Osteocyte (in vitro differentiated cells): ENCODE measurements at regions not wholly inside any gene's neighbourhood (a gene's known extent, or its start where the extent isn't known, plus 50 kb on each side); places are given as distances from the start of the nearest gene placed in this dataset.

Source experiments
- DNase-seq: peaks from one replicate; pipeline ENCODE4 v3.0.0; 2021; ENCODE audit warnings: mixed read lengths; ENCODE audit not compliant: unreplicated experiment; ENCODE audit errors: extremely low spot score
- H3K27ac Mint-ChIP-seq: one replicate; pipeline ENCODE4 v1.8.0; 2021; ENCODE audit warnings: mild to moderate bottlenecking, mixed read lengths; ENCODE audit not compliant: unreplicated experiment
- H3K27me3 Mint-ChIP-seq: one replicate; pipeline ENCODE4 v1.8.0; 2021; ENCODE audit warnings: mixed read lengths; ENCODE audit not compliant: unreplicated experiment
- H3K36me3 Mint-ChIP-seq: one replicate; pipeline ENCODE4 v1.8.0; 2021; ENCODE audit warnings: mixed read lengths; ENCODE audit not compliant: unreplicated experiment
- H3K4me1 Mint-ChIP-seq: one replicate; pipeline ENCODE4 v1.8.0; 2021; ENCODE audit warnings: mixed read lengths; ENCODE audit not compliant: unreplicated experiment
- H3K4me3 Mint-ChIP-seq: one replicate; pipeline ENCODE4 v1.8.0; 2021; ENCODE audit warnings: mild to moderate bottlenecking, moderate library complexity, mixed read lengths; ENCODE audit not compliant: unreplicated experiment
- H3K9me3 Mint-ChIP-seq: one replicate; pipeline ENCODE4 v1.8.0; 2021; ENCODE audit warnings: mixed read lengths; ENCODE audit not compliant: unreplicated experiment
- CTCF ChIP-seq: fragments of 200-600 bp; sonication (generic); IDR thresholded peaks from 2 replicates; pipeline ENCODE4 v1.5.0; 2021; ENCODE audit warnings: antibody characterized with exemption, mild to moderate bottlenecking, moderate library complexity

- peaks cover 57% of the 10 kb centered on the region for H3K27me3 Mint-ChIP-seq
- no peaks in the 10 kb centered on the region for H3K36me3 Mint-ChIP-seq
- peaks cover 5% of the 10 kb centered on the region for H3K4me1 Mint-ChIP-seq
- H3K27ac Mint-ChIP-seq: no peak overlapping the region
- H3K9me3 Mint-ChIP-seq: no peaks in the 10 kb centered on the region
- no peak for DNase-seq
- H3K4me3 Mint-ChIP-seq: no peak overlapping the region
- no peak for TF ChIP-seq CTCF
Observed at GRCh38 chr10:58965855-58966254, 210.6 kb upstream of the PHYHIPL start.

- H3K36me3 Mint-ChIP-seq: no peaks in the 10 kb centered on the region
- TF ChIP-seq CTCF: no peak
- no peak overlapping the region for H3K27ac Mint-ChIP-seq
- H3K27me3 Mint-ChIP-seq: peaks cover 54% of the 10 kb centered on the region
- no peak overlapping the region for H3K4me3 Mint-ChIP-seq
- no peak for DNase-seq
- H3K9me3 Mint-ChIP-seq: no peaks in the 10 kb centered on the region
- peaks cover 5% of the 10 kb centered on the region for H3K4me1 Mint-ChIP-seq
Observed at GRCh38 chr10:58967551-58968388, 208.7 kb upstream of the PHYHIPL start.

GRCh38 chr10:58968389-58968755 is 208.1 kb upstream of the PHYHIPL start:
- Mint-ChIP-seq H3K4me1 (peaks cover 5% of the 10 kb centered on the region), H3K9me3 (no peaks in the 10 kb centered on the region), H3K27ac (no peak overlapping the region), H3K4me3 (no peak overlapping the region), H3K27me3 (peaks cover 56% of the 10 kb centered on the region), H3K36me3 (no peaks in the 10 kb centered on the region)
- no peak for TF ChIP-seq CTCF
- no peak for DNase-seq

DNA sequence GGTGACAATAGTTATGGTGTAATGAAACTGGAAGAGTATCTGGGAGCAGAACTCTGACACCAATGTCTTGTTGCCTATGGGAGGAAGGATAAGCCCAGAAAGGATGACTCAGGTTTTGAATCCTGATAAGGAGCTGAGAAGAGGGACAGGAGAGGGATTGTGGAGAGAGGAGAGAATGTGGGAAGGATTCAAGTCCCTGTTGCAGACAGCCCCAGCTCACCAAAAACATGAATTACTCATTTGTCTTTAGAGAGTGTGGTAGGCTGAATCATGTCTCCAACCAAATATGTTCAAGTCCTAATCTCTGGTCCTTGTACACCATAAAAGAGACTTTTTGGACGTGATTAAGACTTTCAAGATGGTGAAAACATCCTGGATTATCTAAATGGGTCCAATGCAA is 206.9 kb upstream of the PHYHIPL start:
- H3K27me3 Mint-ChIP-seq: peaks cover 49% of the 10 kb centered on the region
- DNase-seq: no peak
- H3K36me3 Mint-ChIP-seq: no peaks in the 10 kb centered on the region
- peaks cover 5% of the 10 kb centered on the region for H3K4me1 Mint-ChIP-seq
- no peak for TF ChIP-seq CTCF
- H3K9me3 Mint-ChIP-seq: no peaks in the 10 kb centered on the region
- no peak overlapping the region for H3K27ac Mint-ChIP-seq
- no peak overlapping the region for H3K4me3 Mint-ChIP-seq

DNA sequence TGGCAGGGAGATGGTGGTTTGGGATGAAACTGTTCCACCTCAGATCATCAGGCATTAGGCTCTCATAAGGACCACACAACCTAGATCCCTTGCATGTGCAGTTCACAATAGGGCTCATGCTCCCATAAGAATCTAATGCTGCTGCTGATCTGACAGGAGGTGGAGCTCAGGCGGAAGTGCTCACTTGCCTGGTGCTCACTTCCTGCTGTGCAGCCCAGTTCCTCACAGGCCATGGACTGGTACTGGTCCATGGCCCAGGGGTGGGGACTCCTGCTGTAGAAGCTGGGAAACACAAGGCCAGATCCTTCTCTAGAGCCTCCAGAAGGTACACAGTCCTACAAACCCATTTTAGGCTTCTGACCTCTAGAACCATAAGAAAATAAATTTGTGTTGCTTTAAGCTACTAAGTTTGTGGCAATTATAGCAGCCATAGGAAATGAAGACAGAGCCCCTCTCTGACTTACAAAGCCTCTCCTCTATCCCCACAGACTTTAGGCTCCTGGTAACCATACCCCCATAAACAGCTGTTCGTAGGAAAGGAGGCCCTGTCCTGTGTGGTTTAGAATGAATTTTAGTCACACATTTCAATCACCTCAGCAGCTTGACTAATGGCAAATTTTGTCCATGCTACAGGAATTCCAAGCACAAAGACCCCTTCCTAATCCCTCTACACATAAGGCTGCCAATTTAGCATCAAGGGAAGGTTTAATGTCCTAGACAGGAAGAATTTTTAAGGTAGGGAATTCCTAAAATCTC is 206.1 kb upstream of the PHYHIPL start:
- no peak overlapping the region for H3K4me3 Mint-ChIP-seq
- H3K4me1 Mint-ChIP-seq: peaks cover 5% of the 10 kb centered on the region
- H3K9me3 Mint-ChIP-seq: no peaks in the 10 kb centered on the region
- no peak for TF ChIP-seq CTCF
- H3K36me3 Mint-ChIP-seq: no peaks in the 10 kb centered on the region
- H3K27me3 Mint-ChIP-seq: peaks cover 41% of the 10 kb centered on the region
- no peak overlapping the region for H3K27ac Mint-ChIP-seq
- no peak for DNase-seq
